IMR-90 (cell line): ENCODE measurements at regions not wholly inside any gene's neighbourhood (a gene's known extent, or its start where the extent isn't known, plus 50 kb on each side); places are given as distances from the start of the nearest gene placed in this dataset.
A peak's percentile ranks its signal among the peaks of the same experiment; 100 is the strongest.

Experiments
- ATAC-seq: fragments of 200-7000 bp; cut with Tn5 transposase; 2 replicates; pipeline ENCODE4 v1.9.1; 2020; ENCODE audit warnings: low read depth, mild to moderate bottlenecking, moderate library complexity
- BruUV-seq: library from RNA; stranded (reverse); fragments of 400-500 nt; replicated peaks from 2 replicates; lab custom pipeline; 2021; lab: Mats Ljungman, UMichigan
- CTCF ChIA-PET: fragments of 300-600 bp; formaldehyde crosslinking; extraction: SDS; loops from one replicate; lab custom pipeline; 2021; ENCODE audit warnings: antibody characterized with exemption; lab: Yijun Ruan, JAX
- POLR2A ChIA-PET: fragments of 300-600 bp; sonication (Branson Sonifier 250); formaldehyde crosslinking; loops from one replicate; lab custom pipeline; 2022; ENCODE audit warnings: antibody characterized with exemption; ENCODE audit not compliant: unreplicated experiment; lab: Charles Lee
- DNase-seq: peaks from one replicate; pipeline ENCODE4 v3.0.0; 2013
- H2AFZ ChIP-seq: replicated peaks from 2 replicates; pipeline ENCODE3; 2013; ENCODE audit warnings: low read length, mild to moderate bottlenecking; ENCODE audit not compliant: poor library complexity
- H2AK5ac ChIP-seq: 2 replicates; pipeline ENCODE4 v1.6.1; 2013; ENCODE audit warnings: low read depth, low read length, inconsistent platforms
- H2AK9ac ChIP-seq: replicated peaks from 2 replicates; pipeline ENCODE3; 2013; ENCODE audit warnings: mild to moderate bottlenecking, low read depth, low read length, moderate library complexity; ENCODE audit not compliant: poor library complexity
- H2BK120ac ChIP-seq: 2 replicates; pipeline ENCODE4 v1.6.1; 2013; ENCODE audit warnings: low read depth, low read length, inconsistent platforms
- H2BK15ac ChIP-seq: 3 replicates; pipeline ENCODE4 v1.6.1; 2013; ENCODE audit warnings: low read depth, low read length, inconsistent platforms
- H2BK20ac ChIP-seq: 2 replicates; pipeline ENCODE4 v1.6.1; 2013; ENCODE audit warnings: low read depth, mild to moderate bottlenecking, inconsistent platforms, low read length, moderate library complexity
- H2BK5ac ChIP-seq: 2 replicates; pipeline ENCODE4 v1.6.1; 2013; ENCODE audit warnings: mild to moderate bottlenecking, low read depth, low read length, inconsistent platforms; ENCODE audit not compliant: poor library complexity, severe bottlenecking
- H3K14ac ChIP-seq: replicated peaks from 2 replicates; pipeline ENCODE4 v1.6.1; 2013; ENCODE audit warnings: low read depth, low read length, inconsistent platforms
- H3K18ac ChIP-seq: 2 replicates; pipeline ENCODE4 v1.6.1; 2013; ENCODE audit warnings: low read depth, low read length, control low read depth
- H3K23ac ChIP-seq: 2 replicates; pipeline ENCODE4 v1.6.1; 2013; ENCODE audit warnings: low read depth, low read length, inconsistent platforms
- H3K27ac ChIP-seq: 2 replicates; pipeline ENCODE4 v1.5.1; 2013; ENCODE audit warnings: mild to moderate bottlenecking, control low read depth, low read length; ENCODE audit not compliant: insufficient read depth
- H3K27me3 ChIP-seq: 2 replicates; pipeline ENCODE4 v1.6.1; 2013; ENCODE audit warnings: low read length; ENCODE audit not compliant: control insufficient read depth, insufficient read depth
- H3K36me3 ChIP-seq: 2 replicates; pipeline ENCODE4 v1.6.1; 2013; ENCODE audit warnings: low read length, mixed read lengths; ENCODE audit not compliant: control insufficient read depth, insufficient read depth
- H3K4ac ChIP-seq: 2 replicates; pipeline ENCODE4 v1.6.1; 2013; ENCODE audit warnings: low read depth, low read length, inconsistent platforms
- H3K4me1 ChIP-seq: 2 replicates; pipeline ENCODE4 v1.6.1; 2013; ENCODE audit warnings: low read length, mixed read lengths; ENCODE audit not compliant: control insufficient read depth, insufficient read depth
- H3K4me2 ChIP-seq: 2 replicates; pipeline ENCODE4 v1.6.1; 2013; ENCODE audit warnings: low read depth, mild to moderate bottlenecking, control low read depth, low read length, moderate library complexity
- H3K4me3 ChIP-seq: 2 replicates; pipeline ENCODE4 v1.5.1; 2013; ENCODE audit warnings: low read depth, mild to moderate bottlenecking, control low read depth, low read length, moderate library complexity; ENCODE audit not compliant: insufficient read depth
- H3K56ac ChIP-seq: 2 replicates; pipeline ENCODE4 v1.6.1; 2013; ENCODE audit warnings: low read length, inconsistent platforms; ENCODE audit not compliant: insufficient read depth; ENCODE audit errors: extremely low read depth
- H3K79me1 ChIP-seq, 2 experiments: 2 replicates each; pipeline ENCODE4 v1.6.1; 2013; ENCODE audit warnings: low read length in 2 of 2, inconsistent platforms in 1 of 2, low read depth in 1 of 2
- H3K9ac ChIP-seq: 2 replicates; pipeline ENCODE4 v1.6.1; 2013; ENCODE audit warnings: low read depth, low read length, control low read depth
- H3K9me1 ChIP-seq: 2 replicates; pipeline ENCODE4 v1.6.1; 2013; ENCODE audit warnings: low read length, inconsistent platforms; ENCODE audit not compliant: insufficient read depth
- H3K9me3 ChIP-seq: 2 replicates; pipeline ENCODE4 v1.6.1; 2013; ENCODE audit warnings: low read length; ENCODE audit not compliant: control insufficient read depth, insufficient read depth
- H4K20me1 ChIP-seq: 2 replicates; pipeline ENCODE4 v1.6.1; 2013; ENCODE audit warnings: low read length, inconsistent platforms; ENCODE audit not compliant: insufficient read depth
- H4K5ac ChIP-seq: 2 replicates; pipeline ENCODE4 v1.6.1; 2013; ENCODE audit warnings: mild to moderate bottlenecking, low read depth, low read length, control low read depth
- H4K8ac ChIP-seq, 2 experiments: 2 replicates each; pipeline ENCODE4 v1.6.1; 2013; ENCODE audit warnings: low read depth in 2 of 2, low read length in 2 of 2, control low read depth in 1 of 2, inconsistent platforms in 1 of 2
- H4K91ac ChIP-seq: 2 replicates; pipeline ENCODE4 v1.6.1; 2013; ENCODE audit warnings: low read depth, low read length, inconsistent platforms; ENCODE audit not compliant: insufficient read depth
- CEBPB ChIP-seq: IDR thresholded peaks from 2 replicates; pipeline ENCODE4 v1.6.1; 2012; ENCODE audit warnings: low read depth, low read length, improper control_type of control experiment
- ELK1 ChIP-seq: fragments of 150-350 bp; IDR thresholded peaks from 2 replicates; pipeline ENCODE4 v1.6.1; 2016; ENCODE audit warnings: low read depth, mild to moderate bottlenecking, low read length, moderate library complexity, borderline replicate concordance
- WGBS, 2 experiments: methylation state at CpG; one replicate each; pipeline versions ENCODE4 v1.1.5 to v1.1.7; 2013; ENCODE audit warnings: missing lambda C conversion rate in 2 of 2; ENCODE audit not compliant: insufficient read length in 1 of 2; ENCODE audit errors: extremely low coverage in 2 of 2; 5-methylcytosine and 5-hydroxymethylcytosine counted together
- dilution Hi-C: fragments of 300-500 bp; cut with HindIII; formaldehyde crosslinking; loops from one replicate; pipeline ENCODE4 v1.14.3; 2018; ENCODE audit warnings: low sequenced_read_pairs; ENCODE audit not compliant: unreplicated experiment
- in situ Hi-C: fragments of 300-500 bp; cut with MboI; formaldehyde crosslinking; loops from 3 replicates; pipeline ENCODE4 v1.14.3; 2019; ENCODE audit warnings: low sequenced_read_pairs, inconsistent platforms, mixed read lengths
- intact Hi-C: fragments of 100-400 bp; cut with micrococcal nuclease; formaldehyde crosslinking; loops from 2 replicates; pipeline ENCODE4 v1.10.0; 2022

GRCh38 chr1:110746644-110747259 is 72.0 kb upstream of the KCNA3 start:
- Histone ChIP-seq H3K27me3 (no peaks in the 10 kb centered on the region; the same call in 1 of the 2 replicates), H2BK120ac (no peak overlapping the region), H2AFZ (no peak overlapping the region), H2BK20ac (no peak overlapping the region), H3K23ac (no peak overlapping the region), H3K4me3 (no peak overlapping the region), H3K36me3 (no peaks in the 10 kb centered on the region), H3K14ac (no peak overlapping the region), H3K4me1 (no peaks in the 10 kb centered on the region), H3K18ac (no peak overlapping the region), H2AK9ac (no peak overlapping the region), H3K79me1 (no peaks in the 10 kb centered on the region), H3K9ac (no peak overlapping the region), H3K4ac (no peak overlapping the region), H3K4me2 (no peak overlapping the region), H3K56ac (no peak overlapping the region), H4K20me1 (no peaks in the 10 kb centered on the region), H3K27ac (no peak overlapping the region), H2BK15ac (no peak overlapping the region), H2AK5ac (no peak overlapping the region), H3K9me3 (no peaks in the 10 kb centered on the region), H4K8ac (no peak overlapping the region), H2BK5ac (no peak overlapping the region), H4K5ac (no peak overlapping the region), H3K9me1 (no peaks in the 10 kb centered on the region), H4K91ac (no peak overlapping the region)
- dilution Hi-C loops, result no loop called here
- BruUV-seq, result no TSS peak
- intact Hi-C loops, result no loop called here
- in situ Hi-C loops, result no loop called here
- no CpG with 5 or more reads among the region's 10 CpGs for WGBS, 2 experiments
- ChIA-PET CTCF (no interaction called here), POLR2A (no interaction called here)
- DNase-seq, result peak; percentile 53
- peak; percentile 74 for ATAC-seq
- TF ChIP-seq CEBPB (peak; percentile 30; the same call in 1 of the 2 replicates), ELK1 (no peak)
